NCI-H2081 treated with DMSO at 0.1 percent for 48 hours (cell line): ENCODE measurements at regions not wholly inside any gene's neighbourhood (a gene's known extent, or its start where the extent isn't known, plus 50 kb on each side); places are given as distances from the start of the nearest gene placed in this dataset.
A peak's percentile ranks its signal among the peaks of the same experiment; 100 is the strongest.

Experiments
- DNase-seq: peaks from one replicate; lab custom pipeline; 2025; lab: John Stamatoyannopoulos, UW

DNA sequence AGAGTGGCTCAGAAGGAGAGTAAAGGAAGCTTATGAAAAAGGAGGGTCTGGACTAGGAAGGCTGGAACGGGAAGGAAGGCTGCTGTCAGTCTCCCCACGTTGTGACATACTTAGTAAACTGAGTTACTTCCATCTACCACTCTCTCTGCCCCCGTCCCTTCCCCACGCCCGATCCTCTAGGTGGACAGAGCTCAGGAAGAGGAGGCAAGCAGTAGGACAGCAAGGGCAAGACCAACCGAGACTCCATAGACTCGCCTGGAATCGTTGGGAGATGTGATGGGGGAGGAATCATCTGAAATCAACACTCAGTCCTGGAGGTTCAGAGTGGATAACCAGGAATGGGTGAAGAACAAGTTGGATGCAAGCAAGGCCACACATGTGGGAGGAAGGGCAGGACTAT is 240.7 kb downstream of the BUD13 start:
- no peak for DNase-seq

- no peak for DNase-seq
Measured at GRCh38 chr11:116530705-116531104, 242.1 kb downstream of the BUD13 start.

GRCh38 chr11:116529271-116529670 is 243.5 kb downstream of the BUD13 start:
- no peak for DNase-seq

DNA sequence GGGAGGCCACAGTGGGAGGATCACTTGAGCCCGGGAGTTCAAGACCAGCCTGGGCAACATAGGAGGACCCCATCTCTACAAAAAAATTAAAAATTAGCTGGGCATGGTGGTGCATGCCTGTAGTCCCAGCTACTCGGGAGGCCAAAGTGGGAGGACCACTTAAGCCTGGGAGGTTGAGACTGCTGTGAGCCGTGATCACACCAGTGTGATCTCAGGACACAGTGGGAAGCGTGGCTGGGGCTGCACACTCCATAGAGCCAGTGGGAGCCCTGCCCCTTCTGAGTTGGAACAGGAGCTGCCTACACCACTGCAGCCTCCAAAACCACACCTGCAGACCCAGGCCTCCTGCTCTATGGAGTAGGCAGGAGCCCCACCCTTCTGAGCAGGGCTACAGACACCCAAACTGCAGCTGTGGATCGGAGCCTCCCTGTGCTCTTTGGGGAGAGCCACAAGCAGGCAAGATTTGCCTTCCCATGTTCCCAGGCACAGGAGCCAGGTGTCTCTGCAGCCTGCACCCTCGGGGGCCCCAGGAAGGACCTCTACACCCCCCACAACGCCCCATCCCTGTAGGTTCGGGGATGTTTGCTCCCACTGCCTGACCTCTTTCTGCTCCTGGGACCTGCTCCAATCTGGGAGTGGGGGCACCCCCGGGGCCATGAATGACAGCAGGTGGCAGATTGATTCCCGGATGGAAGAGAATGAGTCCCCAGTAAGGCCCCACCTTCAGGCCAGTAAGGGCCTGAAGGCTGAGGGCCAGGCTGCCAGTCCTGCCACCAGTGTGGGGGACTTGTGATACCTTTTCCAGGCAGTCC is 245.4 kb downstream of the BUD13 start:
- DNase-seq = no peak

GRCh38 chr11:116525961-116526495 is 246.8 kb downstream of the BUD13 start:
- no peak for DNase-seq

DNA sequence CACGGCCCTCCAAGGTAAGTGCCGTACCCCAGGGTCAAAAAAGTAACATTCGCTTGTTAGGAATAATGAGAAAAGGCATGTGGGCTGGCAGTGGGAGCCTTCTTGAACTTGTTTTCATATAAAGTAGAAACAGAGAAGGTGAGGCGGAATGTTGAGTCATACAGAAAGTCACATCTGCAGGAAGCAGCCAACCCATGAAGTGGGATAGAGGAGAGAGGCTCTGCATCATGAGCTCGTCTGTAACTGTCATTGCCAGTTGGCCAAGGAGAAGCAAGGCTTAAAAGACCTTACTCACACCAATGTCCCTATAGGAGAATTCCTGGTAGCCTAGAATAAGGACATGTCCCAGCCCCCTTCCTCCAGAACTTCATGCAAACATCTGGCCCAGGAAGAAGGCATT is 253.3 kb downstream of the BUD13 start:
- no peak for DNase-seq

DNA sequence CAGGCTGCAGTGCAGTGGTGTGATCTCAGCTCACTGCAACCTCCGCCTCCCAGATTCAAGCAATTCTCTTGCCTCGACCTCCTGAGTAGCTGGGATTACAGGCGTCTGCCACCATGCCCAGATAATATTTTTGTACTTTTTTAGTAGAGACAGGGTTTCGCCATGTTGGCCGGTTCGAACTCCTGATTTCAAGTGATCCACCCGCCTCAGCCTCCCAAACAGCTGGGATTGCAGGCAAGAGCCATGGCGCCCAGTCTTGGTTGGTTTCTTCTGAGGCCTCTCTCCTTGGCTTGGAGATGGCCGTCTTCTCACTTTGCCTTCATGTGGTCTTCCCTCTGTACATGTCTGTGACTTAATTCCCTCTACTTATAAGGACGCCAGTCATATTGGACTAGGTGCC is 254.6 kb downstream of the BUD13 start:
- DNase-seq = no peak

DNA sequence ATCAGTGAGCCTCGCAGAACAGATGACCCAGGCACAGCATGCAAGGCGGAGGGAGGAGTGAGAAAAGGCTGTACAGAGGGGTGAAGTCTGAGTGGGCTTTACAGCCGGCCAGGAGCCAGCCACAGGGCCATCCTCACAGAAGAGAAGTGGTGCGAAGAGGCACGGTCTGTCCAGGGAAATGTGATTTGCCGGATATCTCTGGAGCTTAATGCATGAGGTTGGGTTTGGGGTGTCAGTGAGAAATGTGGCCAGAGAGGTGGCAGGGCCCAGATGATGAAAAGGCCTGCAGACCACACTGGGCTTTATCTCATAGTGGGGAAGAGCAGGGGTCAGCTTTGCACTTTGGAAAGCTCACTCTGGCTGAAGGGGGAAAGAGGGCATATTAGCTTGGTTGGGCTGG is 255.2 kb downstream of the BUD13 start:
- no peak for DNase-seq

DNA sequence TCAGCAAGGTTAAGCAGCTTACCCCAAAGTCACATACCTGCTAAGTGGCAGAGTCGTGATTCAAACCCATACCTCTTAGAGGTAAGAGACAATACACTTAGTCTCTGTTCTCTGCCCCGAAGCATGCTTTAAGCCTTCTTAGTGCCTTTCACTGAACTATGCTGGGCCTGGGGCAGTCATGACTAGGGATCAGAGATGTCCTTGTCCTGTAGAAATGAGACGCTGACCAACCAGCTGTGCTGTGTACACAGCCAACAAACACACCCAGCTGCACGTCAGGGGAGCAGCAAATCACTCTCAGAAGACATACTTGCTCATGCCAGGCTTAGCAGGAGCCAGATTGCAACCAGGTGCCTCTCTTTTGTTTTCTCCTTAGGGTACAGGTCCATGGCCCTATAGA is 255.7 kb downstream of the BUD13 start:
- peak; percentile 53 for DNase-seq

DNA sequence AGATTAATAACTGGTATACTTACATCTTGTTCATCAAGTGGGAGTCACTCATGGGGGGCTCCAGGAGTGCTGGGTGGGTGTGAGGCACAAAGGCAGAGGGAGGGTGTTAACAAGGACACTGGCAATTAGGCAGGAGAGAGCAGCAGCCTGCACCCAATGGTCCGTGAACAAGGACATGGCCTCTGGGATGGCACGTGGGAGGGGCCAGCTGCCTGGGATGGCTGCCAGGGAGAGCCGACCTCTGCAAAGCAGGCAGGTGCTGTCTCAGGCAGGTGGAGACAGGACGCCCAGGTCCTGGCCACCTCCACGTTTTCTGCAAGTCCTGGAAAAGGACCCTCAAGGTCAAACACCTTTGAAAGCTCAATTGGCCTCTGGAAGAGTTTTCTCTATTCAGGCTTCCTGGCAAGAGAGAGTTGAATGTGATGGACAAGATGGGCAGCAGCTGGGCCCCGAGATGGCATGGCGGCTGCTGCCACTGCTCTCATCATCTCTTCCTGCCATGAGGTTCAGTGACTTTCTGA is 257.1 kb downstream of the BUD13 start:
- DNase-seq = peak; percentile 38

- no peak for DNase-seq
Measured at GRCh38 chr11:116513894-116514293, 258.9 kb downstream of the BUD13 start.

- DNase-seq = no peak
Measured at GRCh38 chr11:116513278-116513823, 259.4 kb downstream of the BUD13 start.

GRCh38 chr11:116512841-116513240 is 259.9 kb downstream of the BUD13 start:
- no peak for DNase-seq

DNA sequence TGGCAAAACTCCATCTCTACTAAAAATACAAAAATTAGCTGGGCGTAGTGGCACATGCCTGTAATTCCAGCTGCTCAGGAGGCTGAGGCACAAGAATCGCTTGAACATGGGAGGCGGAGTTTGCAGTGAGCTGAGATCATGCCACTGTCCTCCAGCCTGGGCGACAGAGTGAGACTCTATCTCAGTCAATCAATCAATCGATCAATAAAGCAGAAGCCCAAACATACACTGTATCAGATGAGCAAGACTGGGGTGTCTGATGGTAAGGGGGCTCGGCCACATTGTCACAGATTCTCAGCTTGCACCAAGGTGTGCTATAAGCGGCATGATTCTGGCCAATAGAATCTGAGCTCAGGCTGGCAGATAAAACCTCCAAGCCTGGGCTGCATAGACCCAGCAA is 261.1 kb downstream of the BUD13 start:
- no peak for DNase-seq

DNA sequence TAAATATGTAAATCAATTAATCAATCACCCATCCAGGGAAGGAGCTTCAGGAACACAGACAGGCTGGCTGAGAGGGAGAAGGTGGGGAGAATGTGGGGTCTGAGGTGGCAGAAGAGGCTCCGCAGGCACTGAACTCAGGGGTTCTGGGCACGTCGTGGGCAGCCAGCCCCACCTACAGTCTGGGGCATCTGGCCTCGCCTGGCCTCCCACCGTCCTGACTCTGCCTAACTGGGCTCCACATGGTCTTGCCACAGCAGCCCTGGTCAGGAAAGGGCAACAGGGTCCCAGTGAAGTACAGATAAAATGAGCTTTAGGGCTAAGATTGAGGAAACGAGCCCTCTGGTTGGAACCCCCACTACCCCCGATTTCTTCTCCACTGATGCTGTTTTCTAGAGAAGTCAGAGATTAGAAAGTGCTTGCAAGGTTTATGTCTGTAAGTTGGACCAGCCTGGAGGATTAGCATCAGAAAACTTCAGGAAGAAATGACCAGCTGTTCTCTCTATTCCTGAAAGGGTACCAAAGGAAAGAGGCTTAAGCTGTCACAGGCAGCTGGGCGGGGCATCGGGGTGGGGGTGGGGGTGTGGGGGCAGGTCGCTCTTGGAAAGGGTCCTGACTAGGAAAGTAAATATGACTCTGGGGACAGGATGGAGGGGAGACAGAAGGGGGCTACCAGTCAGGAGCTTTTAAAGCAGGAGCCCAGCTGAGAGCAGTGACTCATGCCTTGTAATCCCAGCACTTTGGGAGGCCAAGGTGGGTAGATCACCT is 261.7 kb downstream of the BUD13 start:
- no peak for DNase-seq

DNA sequence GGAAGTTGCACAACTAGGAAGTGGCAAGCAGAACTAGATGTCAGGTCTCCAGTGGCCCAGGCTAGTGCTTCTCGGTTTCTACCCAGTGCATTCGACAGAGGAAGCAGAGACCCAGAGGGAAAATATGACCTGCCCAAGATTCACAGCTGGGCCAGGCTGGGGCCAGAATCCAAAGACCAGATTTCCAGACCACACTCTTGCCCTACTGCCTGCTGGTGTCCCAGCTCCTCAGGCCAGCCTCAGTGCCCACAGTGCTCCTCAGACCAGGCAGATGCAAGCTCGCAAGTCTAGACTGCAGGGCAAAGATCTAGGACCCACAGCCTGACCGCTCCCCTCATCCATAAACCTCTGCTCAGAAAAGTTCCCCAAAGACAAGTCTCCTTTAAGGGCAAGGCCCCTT is 262.6 kb downstream of the BUD13 start:
- DNase-seq = no peak

- DNase-seq = no peak
Measured at GRCh38 chr11:116509551-116509950, 263.2 kb downstream of the BUD13 start.

- no peak for DNase-seq
Measured at GRCh38 chr11:116507849-116508695, 264.7 kb downstream of the BUD13 start.

DNA sequence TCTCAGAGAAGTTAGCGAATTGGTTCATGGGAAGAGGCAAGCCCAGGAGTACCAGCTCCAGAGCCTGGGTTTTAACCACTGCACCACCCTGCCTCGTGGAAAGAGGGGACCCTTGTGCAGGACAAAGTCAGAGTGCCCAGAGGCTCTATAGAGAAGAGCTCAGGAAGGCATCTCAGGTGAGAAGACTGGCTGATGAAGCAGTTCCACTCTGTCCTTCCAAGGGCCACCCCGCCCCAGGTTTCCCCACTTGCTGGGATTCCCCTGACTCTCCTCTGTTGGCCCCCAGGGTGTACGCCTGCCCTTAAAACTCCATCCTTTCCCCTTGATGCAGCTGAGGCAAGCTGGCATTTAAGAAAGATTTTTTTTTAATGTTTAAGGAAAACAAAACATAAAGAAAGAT is 265.8 kb downstream of the BUD13 start:
- DNase-seq = no peak

- no peak for DNase-seq
Measured at GRCh38 chr11:116506263-116506825, 266.4 kb downstream of the BUD13 start.
